ENCODE measurements at regions not wholly inside any gene's neighbourhood (a gene's known extent, or its start where the extent isn't known, plus 50 kb on each side); places are given as distances from the start of the nearest gene placed in this dataset.

- TF ChIP-seq ZNF462 (CRISPR knock-in tag; IDR thresholded peaks at IDR 0.05) (no peak), NANOG (IDR thresholded peaks at IDR 0.05; ENCODE audit: borderline replicate concordance) (no peak), POLR2AphosphoS5 (IDR thresholded peaks at IDR 0.05; ENCODE audit: low read depth) (no peak), ETS1 (IDR thresholded peaks at IDR 0.05) (no peak), STAT1 (IDR thresholded peaks at IDR 0.05; ENCODE audit: unreplicated experiment) (no peak), EZH2phosphoT487 (IDR thresholded peaks at IDR 0.05; ENCODE audit: unreplicated experiment) (no peak), ZNF331 (CRISPR knock-in tag; IDR thresholded peaks at IDR 0.05; ENCODE audit: low read depth) (no peak), EZH2 (IDR thresholded peaks at IDR 0.05; ENCODE audit: low read depth, unreplicated experiment) (no peak), CTCF (conservative IDR thresholded peaks at IDR 0.05; ENCODE audit: low read depth in 2 of 2) (no peak), CREB1 (CRISPR knock-in tag; IDR thresholded peaks at IDR 0.05; ENCODE audit: low read depth) (no peak), JUNB (IDR thresholded peaks at IDR 0.05; ENCODE audit: unreplicated experiment) (no peak), ZNF114 (CRISPR knock-in tag; IDR thresholded peaks at IDR 0.05) (no peak)
Observed at GRCh38 chr11:109507331-109507730, 85.3 kb downstream of the C11orf87 start (continued).
